OCI-LY1 (cell line): ENCODE measurements at regions not wholly inside any gene's neighbourhood (a gene's known extent, or its start where the extent isn't known, plus 50 kb on each side); places are given as distances from the start of the nearest gene placed in this dataset.

Experiments used
- H2AFZ ChIP-seq: fragments of 200-600 bp; sonication (generic), shearing (Covaris generic); 2 replicates; pipeline ENCODE4 v1.6.0; 2014; ENCODE audit warnings: antibody characterized with exemption, mild to moderate bottlenecking, low read length
- H3F3A ChIP-seq: fragments of 200-600 bp; sonication (generic), shearing (Covaris generic); 2 replicates; pipeline ENCODE4 v1.6.0; 2014; ENCODE audit warnings: mild to moderate bottlenecking, antibody characterized with exemption, low read length, moderate library complexity; ENCODE audit not compliant: insufficient read depth
- H3K27ac ChIP-seq: fragments of 200-600 bp; sonication (generic); 2 replicates; pipeline ENCODE4 v1.5.1; 2014; ENCODE audit warnings: low read length, mixed run types, mild to moderate bottlenecking, low read depth; ENCODE audit not compliant: poor library complexity, severe bottlenecking
- H3K27me3 ChIP-seq: fragments of 200-600 bp; sonication (generic); 2 replicates; pipeline ENCODE4 v1.6.0; 2014; ENCODE audit warnings: antibody characterized with exemption, mild to moderate bottlenecking, low read length, moderate library complexity; ENCODE audit not compliant: insufficient read depth
- H3K36me3 ChIP-seq: fragments of 200-600 bp; sonication (generic); 2 replicates; pipeline ENCODE4 v1.6.1; 2014; ENCODE audit warnings: mild to moderate bottlenecking, antibody characterized with exemption, low read length, moderate library complexity, mixed read lengths; ENCODE audit not compliant: insufficient read depth
- H3K4me1 ChIP-seq: fragments of 200-600 bp; sonication (generic); 2 replicates; pipeline ENCODE4 v1.5.1; 2014; ENCODE audit warnings: mild to moderate bottlenecking, low read length, moderate library complexity; ENCODE audit not compliant: insufficient read depth, severe bottlenecking
- H3K4me2 ChIP-seq: fragments of 200-600 bp; sonication (generic), shearing (Covaris generic); 2 replicates; pipeline ENCODE4 v1.6.1; 2014; ENCODE audit warnings: low read length
- H3K4me3 ChIP-seq: fragments of 200-600 bp; sonication (generic); 2 replicates; pipeline ENCODE4 v1.5.1; 2014; ENCODE audit warnings: low read length, low read depth, mild to moderate bottlenecking, mixed read lengths; ENCODE audit not compliant: poor library complexity, severe bottlenecking
- H3K79me2 ChIP-seq: fragments of 200-600 bp; shearing (Covaris generic); 2 replicates; pipeline ENCODE4 v1.6.1; 2016; ENCODE audit warnings: mixed run types, low read length, mixed read lengths; ENCODE audit not compliant: insufficient read depth
- H3K9ac ChIP-seq: fragments of 200-600 bp; sonication (generic), shearing (Covaris generic); 2 replicates; pipeline ENCODE4 v1.6.1; 2014; ENCODE audit warnings: mild to moderate bottlenecking, low read length, mixed read lengths
- H3K9me2 ChIP-seq: fragments of 200-600 bp; sonication (generic), shearing (Covaris generic); 2 replicates; pipeline ENCODE4 v1.6.1; 2014; ENCODE audit warnings: low read depth, mild to moderate bottlenecking, low read length, mixed read lengths
- H3K9me3 ChIP-seq: fragments of 200-600 bp; shearing (Covaris generic); 2 replicates; pipeline ENCODE4 v1.6.1; 2014; ENCODE audit warnings: low read length, mixed read lengths
- H4K20me1 ChIP-seq: fragments of 200-600 bp; sonication (generic), shearing (Covaris generic); 2 replicates; pipeline ENCODE4 v1.6.0; 2016; ENCODE audit warnings: mild to moderate bottlenecking, low read length; ENCODE audit not compliant: insufficient read depth
- CTCF ChIP-seq: fragments of 200-600 bp; sonication (generic), shearing (Covaris generic); IDR thresholded peaks from 2 replicates; pipeline ENCODE4 v1.5.1; 2017; ENCODE audit warnings: mild to moderate bottlenecking, antibody characterized with exemption, low read length, moderate library complexity, mixed read lengths
- EZH2 ChIP-seq: fragments of 200-600 bp; sonication (generic), shearing (Covaris generic); IDR thresholded peaks from 2 replicates; pipeline ENCODE4 v1.8.0; 2017; ENCODE audit warnings: borderline replicate concordance, mixed run types, mild to moderate bottlenecking, antibody characterized with exemption, low read length, moderate library complexity, mixed read lengths

GRCh38 chr1:111063595-111063994, 76.3 kb downstream of the DRAM2 start:
- Histone ChIP-seq H3K36me3 (no peaks in the 10 kb centered on the region), H2AFZ (no peak overlapping the region), H3K4me1 (peaks cover 12% of the 10 kb centered on the region), H3K27me3 (no peaks in the 10 kb centered on the region), H3K79me2 (no peaks in the 10 kb centered on the region), H3K27ac (no peak overlapping the region), H4K20me1 (no peaks in the 10 kb centered on the region), H3K9ac (no peak overlapping the region), H3K9me3 (peaks cover 8% of the 10 kb centered on the region; the same call in 1 of the 2 replicates), H3K4me3 (no peak overlapping the region), H3K9me2 (no peaks in the 10 kb centered on the region), H3F3A (no peaks in the 10 kb centered on the region), H3K4me2 (no peak overlapping the region)
- no peak for TF ChIP-seq EZH2
- TF ChIP-seq CTCF: no peak

- Histone ChIP-seq H2AFZ (no peak overlapping the region), H3K27me3 (no peaks in the 10 kb centered on the region), H3F3A (no peaks in the 10 kb centered on the region), H3K4me2 (no peak overlapping the region), H3K36me3 (no peaks in the 10 kb centered on the region), H3K4me3 (no peak overlapping the region), H3K9ac (no peak overlapping the region), H3K4me1 (peaks cover 12% of the 10 kb centered on the region), H4K20me1 (no peaks in the 10 kb centered on the region), H3K27ac (no peak overlapping the region), H3K79me2 (no peaks in the 10 kb centered on the region), H3K9me2 (no peaks in the 10 kb centered on the region), H3K9me3 (peaks cover 3% of the 10 kb centered on the region; the same call in 1 of the 2 replicates)
- TF ChIP-seq CTCF (no peak), EZH2 (no peak)
Observed at GRCh38 chr1:111062624-111063023, 77.3 kb downstream of the DRAM2 start.

GRCh38 chr1:111062081-111062480, 77.8 kb downstream of the DRAM2 start:
- Histone ChIP-seq H3K4me2 (no peak overlapping the region; the same call in 1 of the 2 replicates), H3K9me2 (no peaks in the 10 kb centered on the region), H3K4me3 (no peak overlapping the region), H3K9me3 (peaks cover 3% of the 10 kb centered on the region; the same call in 1 of the 2 replicates), H2AFZ (no peak overlapping the region), H3K9ac (no peak overlapping the region), H3F3A (no peaks in the 10 kb centered on the region), H3K4me1 (peaks cover 12% of the 10 kb centered on the region), H3K79me2 (no peaks in the 10 kb centered on the region), H3K36me3 (no peaks in the 10 kb centered on the region), H3K27me3 (no peaks in the 10 kb centered on the region), H4K20me1 (no peaks in the 10 kb centered on the region), H3K27ac (peak overlapping the region; percentile 33)
- TF ChIP-seq EZH2: no peak
- TF ChIP-seq CTCF: no peak
